HCT116 (cell line): ENCODE measurements at regions not wholly inside any gene's neighbourhood (a gene's known extent, or its start where the extent isn't known, plus 50 kb on each side); places are given as distances from the start of the nearest gene placed in this dataset.

Experiments
- ATAC-seq: fragments of 200-7000 bp; cut with Tn5 transposase; 2 replicates; pipeline ENCODE4 v1.9.1; 2020; ENCODE audit warnings: mild to moderate bottlenecking, moderate library complexity
- BruUV-seq: library from RNA; stranded (reverse); fragments of 400-500 nt; replicated peaks from 2 replicates; lab custom pipeline; 2021; lab: Mats Ljungman, UMichigan
- CTCF ChIA-PET: fragments of 300-600 bp; sonication (Branson Sonifier 250); formaldehyde crosslinking; loops from one replicate; lab custom pipeline; 2021; ENCODE audit warnings: antibody characterized with exemption; lab: Charles Lee
- POLR2A ChIA-PET: fragments of 300-600, 350-600 bp; sonication (Branson Sonifier 250); formaldehyde crosslinking; loops from one replicate; lab custom pipeline; 2021; ENCODE audit warnings: antibody characterized with exemption; lab: Charles Lee
- RAD21 ChIA-PET, 2 experiments: fragments of 300-600 bp; sonication (Branson Sonifier 250); formaldehyde crosslinking; loops; one replicate each; lab custom pipeline; 2023; ENCODE audit warnings: low total read pairs in 2 of 2; ENCODE audit not compliant: uncharacterized antibody in 2 of 2, unreplicated experiment in 2 of 2, low non-redundant PET in 1 of 2; lab: Charles Lee
- DNase-seq: peaks from one replicate; pipeline ENCODE4 v3.0.0-alpha.2; 2010; ENCODE audit warnings: low read depth, low spot score
- H2AFZ ChIP-seq: fragments of 200-600 bp; shearing (Covaris generic), sonication (generic); 2 replicates; pipeline ENCODE4 v1.6.1; 2017; ENCODE audit warnings: low read depth, mixed run types, mixed read lengths, antibody characterized with exemption, low read length; ENCODE audit not compliant: poor library complexity, severe bottlenecking
- H3K27ac ChIP-seq: 2 replicates; pipeline ENCODE4 v1.5.1; 2012; ENCODE audit warnings: low read depth, low read length
- H3K27me3 ChIP-seq: fragments of 200-600 bp; sonication (generic); 2 replicates; pipeline ENCODE4 v1.6.1; 2016; ENCODE audit warnings: mixed run types, low read length, mixed read lengths; ENCODE audit not compliant: insufficient read depth
- H3K36me3 ChIP-seq, 2 experiments: fragments of 200-500 bp in 1 of 2; fragments of 200-600 bp in 1 of 2; sonication (Bioruptor generic) in 1 of 2; sonication (generic) in 1 of 2; 2 replicates each; pipeline versions ENCODE4 v1.5.1 to v1.6.1; 2014 to 2016; ENCODE audit warnings: low read length in 2 of 2, inconsistent platforms in 1 of 2, mixed read lengths in 1 of 2, mixed run types in 1 of 2; ENCODE audit not compliant: insufficient read depth in 2 of 2, control insufficient read depth in 1 of 2
- H3K4me1 ChIP-seq, 2 experiments: fragments of 200-600 bp in 1 of 2; sonication (generic) in 1 of 2; 2 replicates each; pipeline versions ENCODE4 v1.5.1 to v1.6.1; 2012 to 2017; ENCODE audit warnings: low read length in 2 of 2, inconsistent platforms in 1 of 2, mild to moderate bottlenecking in 1 of 2, mixed read lengths in 1 of 2, mixed run types in 1 of 2, moderate library complexity in 1 of 2; ENCODE audit not compliant: insufficient read depth in 2 of 2, control insufficient read depth in 1 of 2
- H3K4me2 ChIP-seq: fragments of 200-600 bp; sonication (generic); 2 replicates; pipeline ENCODE4 v1.6.1; 2017; ENCODE audit warnings: mixed run types, low read length, mixed read lengths
- H3K4me3 ChIP-seq, 2 experiments: fragments of 200-600 bp in 1 of 2; sonication (generic) in 1 of 2; replicated peaks in 1 of 2; 2 replicates each; pipeline ENCODE4 v1.5.1; 2011 to 2016; ENCODE audit warnings: low read length in 2 of 2, control low read depth in 1 of 2, low read depth in 1 of 2, mild to moderate bottlenecking in 1 of 2, mixed read lengths in 1 of 2, mixed run types in 1 of 2
- H3K79me2 ChIP-seq: fragments of 200-600 bp; sonication (generic); 2 replicates; pipeline ENCODE4 v1.6.1; 2017; ENCODE audit warnings: mild to moderate bottlenecking, mixed run types, low read length, moderate library complexity, mixed read lengths; ENCODE audit not compliant: insufficient read depth
- H3K9ac ChIP-seq: fragments of 200-600 bp; sonication (generic); 2 replicates; pipeline ENCODE4 v1.6.1; 2016; ENCODE audit warnings: low read length, mixed read lengths
- H3K9me2 ChIP-seq: fragments of 200-600 bp; sonication (generic), shearing (Covaris generic); 2 replicates; pipeline ENCODE4 v1.6.1; 2017; ENCODE audit warnings: mixed run types, mild to moderate bottlenecking, moderate library complexity; ENCODE audit not compliant: insufficient read depth
- H3K9me3 ChIP-seq, 2 experiments: fragments of 200-500 bp in 1 of 2; fragments of 200-600 bp in 1 of 2; sonication (Bioruptor generic) in 1 of 2; sonication (generic) in 1 of 2; 2 replicates each; pipeline ENCODE4 v1.6.1; 2014 to 2017; ENCODE audit warnings: low read length in 2 of 2, mixed read lengths in 2 of 2, inconsistent platforms in 1 of 2, low read depth in 1 of 2, mild to moderate bottlenecking in 1 of 2, mixed run types in 1 of 2, moderate library complexity in 1 of 2; ENCODE audit not compliant: control insufficient read depth in 1 of 2, insufficient read depth in 1 of 2
- H4K20me1 ChIP-seq: fragments of 200-600 bp; sonication (generic), shearing (Covaris generic); 2 replicates; pipeline ENCODE4 v1.6.1; 2017; ENCODE audit warnings: mixed run types, mild to moderate bottlenecking, moderate library complexity; ENCODE audit not compliant: insufficient read depth
- CEBPB ChIP-seq: IDR thresholded peaks from 2 replicates; pipeline ENCODE4 v1.6.1; 2012; ENCODE audit warnings: low read depth
- CTCF ChIP-seq, 3 experiments: fragments of 200-600 bp in 1 of 3; sonication (generic) in 1 of 3; IDR thresholded peaks in 2 of 3; conservative IDR thresholded peaks in 1 of 3; 2 replicates each; pipeline ENCODE4 v1.5.1; 2012 to 2017; ENCODE audit warnings: low read depth in 2 of 3, low read length in 2 of 3, antibody characterized with exemption in 1 of 3, borderline replicate concordance in 1 of 3, control low read depth in 1 of 3, mild to moderate bottlenecking in 1 of 3, mixed read lengths in 1 of 3, mixed run types in 1 of 3, moderate library complexity in 1 of 3; ENCODE audit not compliant: insufficient read depth in 1 of 3
- EGR1 ChIP-seq: IDR thresholded peaks from 2 replicates; pipeline ENCODE4 v1.6.1; 2012; ENCODE audit warnings: low read depth
- ELF1 ChIP-seq: IDR thresholded peaks from 2 replicates; pipeline ENCODE4 v1.6.1; 2012; ENCODE audit warnings: low read depth, borderline replicate concordance
- EZH2phosphoT487 ChIP-seq: fragments of 200-600 bp; IDR thresholded peaks from 2 replicates; pipeline ENCODE4 v1.6.1; 2018; ENCODE audit warnings: antibody characterized with exemption, borderline replicate concordance
- FOSL1 ChIP-seq: IDR thresholded peaks from 2 replicates; pipeline ENCODE4 v1.6.1; 2012; ENCODE audit warnings: low read depth
- JUND ChIP-seq: IDR thresholded peaks from 2 replicates; pipeline ENCODE4 v1.6.1; 2012
- SIN3A ChIP-seq: IDR thresholded peaks from 2 replicates; pipeline ENCODE4 v1.6.1; 2012; ENCODE audit warnings: low read depth
- SP1 ChIP-seq: IDR thresholded peaks from 2 replicates; pipeline ENCODE4 v1.6.1; 2012; ENCODE audit warnings: low read depth
- SRF ChIP-seq: IDR thresholded peaks from 2 replicates; pipeline ENCODE4 v1.6.1; 2012; ENCODE audit warnings: low read depth
- TCF7L2 ChIP-seq: IDR thresholded peaks from 2 replicates; pipeline ENCODE4 v1.7.0; 2011; ENCODE audit warnings: borderline replicate concordance, inconsistent platforms; ENCODE audit not compliant: insufficient read depth, insufficient read length; ENCODE audit errors: extremely low read depth
- ZBTB33 ChIP-seq: IDR thresholded peaks from 2 replicates; pipeline ENCODE4 v1.6.1; 2011; ENCODE audit warnings: mild to moderate bottlenecking, low read length, moderate library complexity; ENCODE audit not compliant: insufficient replicate concordance; ENCODE audit errors: extremely low read depth
- ZFX ChIP-seq: fragments of 450-650 bp; IDR thresholded peaks from 2 replicates; pipeline ENCODE4 v1.6.1; 2017
- intact Hi-C: fragments of 100-400 bp; cut with micrococcal nuclease; formaldehyde crosslinking; loops from 2 replicates; pipeline ENCODE4 v1.10.0; 2022
- TF ChIP-seq, protein P1 (sequence below): IDR thresholded peaks from 2 replicates; pipeline ENCODE4 v1.6.1; 2012; ENCODE audit warnings: low read depth

GRCh38 chr1:244957525-244957924 is 93.2 kb upstream of the HNRNPU start:
- Histone ChIP-seq H3K4me3 (no peak overlapping the region), H2AFZ (no peak overlapping the region), H3K36me3 (no peaks in the 10 kb centered on the region), H3K79me2 (no peaks in the 10 kb centered on the region), H3K27me3 (no peaks in the 10 kb centered on the region), H3K27ac (no peak overlapping the region), H3K9me3 (no peaks in the 10 kb centered on the region), H3K4me2 (no peak overlapping the region), H3K9ac (no peak overlapping the region), H4K20me1 (no peaks in the 10 kb centered on the region), H3K9me2 (no peaks in the 10 kb centered on the region), H3K4me1 (no peaks in the 10 kb centered on the region)
- CTCF ChIA-PET = no interaction called here
- intact Hi-C loops = no loop called here
- POLR2A ChIA-PET = no interaction called here
- RAD21 ChIA-PET = no interaction called here
- no peak for DNase-seq
- BruUV-seq = no TSS peak
- ATAC-seq = no peak
- TF ChIP-seq SIN3A (no peak), SP1 (no peak), CEBPB (no peak), SRF (no peak), EZH2phosphoT487 (no peak), FOSL1 (no peak), ZFX (no peak), ZBTB33 (no peak), CTCF (IDR thresholded peaks at IDR 0.05 in 2 of 3, conservative IDR thresholded peaks at IDR 0.05 in 1 of 3; ENCODE audit: borderline replicate concordance in 1 of 3, insufficient read depth in 1 of 3, low read depth in 2 of 3, low read length in 2 of 3) (no peak), TCF7L2 (no peak), JUND (no peak), EGR1 (no peak), ELF1 (no peak)
- TF ChIP-seq, protein P1, sequence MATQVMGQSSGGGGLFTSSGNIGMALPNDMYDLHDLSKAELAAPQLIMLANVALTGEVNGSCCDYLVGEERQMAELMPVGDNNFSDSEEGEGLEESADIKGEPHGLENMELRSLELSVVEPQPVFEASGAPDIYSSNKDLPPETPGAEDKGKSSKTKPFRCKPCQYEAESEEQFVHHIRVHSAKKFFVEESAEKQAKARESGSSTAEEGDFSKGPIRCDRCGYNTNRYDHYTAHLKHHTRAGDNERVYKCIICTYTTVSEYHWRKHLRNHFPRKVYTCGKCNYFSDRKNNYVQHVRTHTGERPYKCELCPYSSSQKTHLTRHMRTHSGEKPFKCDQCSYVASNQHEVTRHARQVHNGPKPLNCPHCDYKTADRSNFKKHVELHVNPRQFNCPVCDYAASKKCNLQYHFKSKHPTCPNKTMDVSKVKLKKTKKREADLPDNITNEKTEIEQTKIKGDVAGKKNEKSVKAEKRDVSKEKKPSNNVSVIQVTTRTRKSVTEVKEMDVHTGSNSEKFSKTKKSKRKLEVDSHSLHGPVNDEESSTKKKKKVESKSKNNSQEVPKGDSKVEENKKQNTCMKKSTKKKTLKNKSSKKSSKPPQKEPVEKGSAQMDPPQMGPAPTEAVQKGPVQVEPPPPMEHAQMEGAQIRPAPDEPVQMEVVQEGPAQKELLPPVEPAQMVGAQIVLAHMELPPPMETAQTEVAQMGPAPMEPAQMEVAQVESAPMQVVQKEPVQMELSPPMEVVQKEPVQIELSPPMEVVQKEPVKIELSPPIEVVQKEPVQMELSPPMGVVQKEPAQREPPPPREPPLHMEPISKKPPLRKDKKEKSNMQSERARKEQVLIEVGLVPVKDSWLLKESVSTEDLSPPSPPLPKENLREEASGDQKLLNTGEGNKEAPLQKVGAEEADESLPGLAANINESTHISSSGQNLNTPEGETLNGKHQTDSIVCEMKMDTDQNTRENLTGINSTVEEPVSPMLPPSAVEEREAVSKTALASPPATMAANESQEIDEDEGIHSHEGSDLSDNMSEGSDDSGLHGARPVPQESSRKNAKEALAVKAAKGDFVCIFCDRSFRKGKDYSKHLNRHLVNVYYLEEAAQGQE = no peak
